Suppressor macrophage treated with lipopolysaccharide for 4 hours (primary cell): ENCODE measurements at regions not wholly inside any gene's neighbourhood (a gene's known extent, or its start where the extent isn't known, plus 50 kb on each side); places are given as distances from the start of the nearest gene placed in this dataset.
A peak's percentile ranks its signal among the peaks of the same experiment; 100 is the strongest.
"Not testable (repeated sequence)": the region's sequence is repeated elsewhere in the genome, so short reads cannot be mapped to it uniquely, and the experiment has no call there.

ENCODE experiments used
- DNase-seq: peaks from one replicate; pipeline ENCODE4 v3.0.0-alpha.2; 2020

- no peak for DNase-seq
These were observed 235.3 kb upstream of the ZFP64 start for GRCh38 chr20:52426856-52427255.

DNA sequence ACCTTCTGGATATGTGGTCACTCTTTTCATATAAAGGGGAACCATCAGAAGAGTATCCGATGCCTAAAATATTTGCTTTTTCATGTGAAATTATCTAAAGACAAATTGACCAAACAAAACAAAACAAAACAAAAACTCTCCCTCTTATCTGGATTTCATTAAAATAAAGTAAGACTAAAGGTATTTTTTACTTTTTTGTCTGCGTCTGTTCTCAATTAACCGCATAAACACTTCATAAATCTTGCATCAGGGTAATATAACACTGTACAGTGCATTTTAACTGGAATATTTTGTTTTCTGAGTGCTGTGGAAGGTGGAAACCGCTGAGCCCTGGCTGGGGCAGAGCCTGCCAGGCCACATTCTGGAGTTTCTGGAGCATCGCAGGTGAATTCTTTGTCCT is 234.1 kb upstream of the ZFP64 start:
- no peak for DNase-seq

DNA sequence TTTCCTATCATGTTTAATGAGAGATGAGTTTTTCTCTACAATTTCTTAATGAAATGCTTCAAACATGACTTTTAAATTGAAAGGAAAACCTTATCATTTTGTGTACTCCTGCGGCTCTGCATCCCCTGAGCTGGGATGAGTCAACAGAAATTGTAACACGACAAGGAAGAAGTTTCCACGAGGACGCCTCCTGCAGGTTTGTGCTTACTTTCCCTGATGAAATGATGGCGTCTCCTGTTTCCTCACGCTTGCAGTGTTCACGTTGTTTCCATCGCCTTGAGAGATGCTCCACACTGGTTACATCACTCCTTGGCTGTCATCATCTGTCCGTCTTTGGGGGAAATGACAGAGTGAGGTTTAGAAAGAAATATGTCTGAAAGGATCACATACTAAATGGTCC is 233.7 kb upstream of the ZFP64 start:
- no peak for DNase-seq

- DNase-seq = not testable (repeated sequence)
These were observed 232.9 kb upstream of the ZFP64 start for GRCh38 chr20:52424357-52424942.

DNA sequence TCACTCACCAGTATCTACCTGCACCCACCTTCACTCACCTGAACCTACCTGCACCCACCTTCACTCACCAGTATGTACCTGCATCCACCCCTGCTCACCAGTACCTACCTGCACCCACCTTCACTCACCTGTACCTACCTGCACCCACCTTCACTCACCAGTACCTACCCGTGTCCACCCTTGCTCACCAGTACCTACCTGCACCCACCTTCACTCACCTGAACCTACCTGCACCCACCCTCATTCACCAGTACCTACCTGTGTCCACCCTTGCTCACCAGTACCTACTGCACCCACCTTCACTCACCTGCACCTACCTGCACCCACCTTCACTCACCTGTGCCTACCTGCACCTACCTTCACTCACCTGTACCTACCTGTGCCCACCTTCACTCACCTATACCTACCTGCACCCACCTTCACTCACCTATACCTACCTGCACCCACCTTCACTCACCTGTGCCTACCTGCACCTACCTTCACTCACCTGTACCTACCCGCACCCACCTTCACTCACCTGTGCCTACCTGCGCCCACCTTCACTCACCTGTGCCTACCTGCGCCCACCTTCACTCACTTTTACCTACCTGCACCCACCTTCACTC is 232.1 kb upstream of the ZFP64 start:
- DNase-seq = not testable (repeated sequence)

DNA sequence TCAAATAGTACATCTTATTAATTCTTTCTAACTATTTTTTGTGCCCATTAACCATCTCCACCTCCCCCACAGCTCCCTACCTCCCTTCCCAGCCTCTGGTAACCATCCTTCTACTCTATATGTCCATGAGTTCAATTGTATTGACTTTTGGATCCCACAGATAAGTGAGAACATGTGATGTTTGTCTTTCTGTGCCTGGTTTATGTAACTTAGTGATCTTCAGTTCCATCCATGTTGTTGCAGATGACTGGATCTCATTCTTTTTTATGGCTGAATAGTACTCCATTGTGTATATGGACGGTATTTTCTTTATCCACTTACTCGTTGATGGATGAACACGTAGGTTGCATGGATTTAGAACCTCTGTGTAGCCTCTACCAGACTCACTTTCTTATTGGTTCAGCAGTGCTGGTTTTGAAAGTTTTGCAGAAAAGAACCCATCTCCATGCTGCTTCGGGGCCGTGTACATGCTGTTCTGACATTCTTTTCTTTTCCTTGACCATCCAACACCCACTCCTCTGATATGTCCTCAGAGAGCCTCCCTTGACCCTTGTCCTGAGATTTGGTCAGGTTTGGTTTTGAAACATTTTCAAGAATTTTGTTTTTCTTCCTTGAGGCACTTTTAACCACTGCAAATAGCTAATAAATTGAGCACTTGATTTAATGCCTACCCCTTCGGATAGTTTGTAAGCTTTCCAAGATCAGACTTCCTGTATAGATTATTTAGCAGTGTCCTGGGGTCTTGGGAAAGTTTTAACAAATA is 231.2 kb upstream of the ZFP64 start:
- DNase-seq = no peak

- no peak for DNase-seq
These were observed 229.2 kb upstream of the ZFP64 start for GRCh38 chr20:52420805-52421204.

- no peak for DNase-seq
These were observed 227.6 kb upstream of the ZFP64 start for GRCh38 chr20:52419205-52419604.

DNA sequence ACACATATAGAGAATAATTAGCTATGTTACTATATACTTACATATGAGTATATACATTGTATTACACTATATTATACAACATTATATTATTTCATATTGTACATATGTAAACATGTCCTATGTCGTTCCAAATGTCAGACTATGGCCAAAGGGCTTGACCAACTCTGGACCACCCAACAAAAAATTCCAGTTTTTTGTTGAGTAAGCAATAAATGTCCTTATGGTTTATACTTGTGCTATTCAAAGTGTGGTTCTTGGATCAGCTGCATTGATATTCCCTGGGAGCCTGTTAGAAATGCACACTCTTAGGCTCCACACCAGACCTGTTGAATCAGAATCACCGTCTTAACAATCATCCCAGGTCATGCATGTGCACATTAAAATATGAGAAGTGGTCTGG is 225.4 kb upstream of the ZFP64 start:
- DNase-seq = no peak

- no peak for DNase-seq
These were observed 220.0 kb upstream of the ZFP64 start for GRCh38 chr20:52411611-52412010.

DNA sequence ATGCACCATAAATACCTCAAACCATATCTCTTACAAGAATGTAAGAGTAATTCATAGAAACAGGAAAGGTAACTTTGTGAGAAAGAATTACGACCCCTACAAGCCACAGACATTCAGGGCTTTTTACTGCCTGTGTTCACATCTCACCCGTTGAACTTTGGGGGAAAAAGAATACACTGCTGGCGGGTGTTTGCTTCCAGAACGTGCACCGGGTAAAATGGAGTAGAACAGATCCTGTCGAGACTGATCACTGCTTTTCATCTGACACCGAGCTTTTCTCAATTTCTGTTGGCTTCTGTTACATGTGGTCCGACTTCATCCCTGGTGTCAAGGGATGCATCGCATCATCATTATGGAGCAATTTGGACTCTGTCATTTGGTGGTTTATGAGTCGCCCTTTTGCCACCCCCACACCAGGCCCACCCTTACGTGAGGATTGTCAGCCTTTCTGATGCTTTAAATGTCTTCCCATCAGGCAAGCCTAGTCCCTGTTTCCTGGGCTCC is 219.2 kb upstream of the ZFP64 start:
- peak; percentile 28 for DNase-seq

DNA sequence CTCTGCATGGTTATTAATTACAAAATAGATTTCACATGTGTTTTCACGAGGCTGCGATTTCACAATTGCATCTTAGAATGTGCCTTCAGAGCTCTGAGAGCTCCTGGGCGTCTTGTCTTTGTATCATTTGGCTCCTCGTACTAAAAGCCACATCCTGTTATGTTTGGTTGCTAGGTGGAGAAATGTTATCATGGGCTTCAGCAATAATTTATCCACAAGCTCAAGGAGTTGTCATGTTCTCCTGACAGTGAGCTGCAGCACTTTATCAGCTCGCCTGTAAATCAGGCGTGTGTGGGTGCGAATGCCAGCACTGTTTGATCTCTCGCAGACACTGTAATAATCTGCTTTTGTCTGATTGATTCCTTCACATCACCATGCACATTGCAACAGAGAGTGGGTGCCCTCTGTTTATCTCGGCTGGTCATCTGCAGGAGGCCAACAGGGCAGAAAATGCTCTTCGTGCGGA is 218.6 kb upstream of the ZFP64 start:
- peak; percentile 33 for DNase-seq

DNA sequence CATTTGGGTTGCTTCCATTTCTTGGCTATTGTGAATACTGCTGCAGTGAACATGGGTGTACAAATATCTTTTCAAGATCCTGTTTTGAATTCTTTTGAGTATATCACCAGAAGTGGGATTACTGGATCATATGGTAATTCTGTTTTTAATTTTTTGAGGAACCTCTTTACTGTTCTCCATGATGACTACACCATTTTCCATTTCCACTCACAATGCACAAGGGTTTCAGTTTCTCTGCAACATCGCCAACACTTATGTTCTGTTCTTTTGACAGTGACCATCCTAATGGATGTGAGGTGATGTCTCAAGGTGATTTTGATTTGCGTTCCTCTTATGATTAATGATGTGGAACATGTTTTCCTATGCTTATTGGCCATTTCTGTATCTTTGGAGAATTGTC is 214.4 kb upstream of the ZFP64 start:
- peak; percentile 66 for DNase-seq

DNA sequence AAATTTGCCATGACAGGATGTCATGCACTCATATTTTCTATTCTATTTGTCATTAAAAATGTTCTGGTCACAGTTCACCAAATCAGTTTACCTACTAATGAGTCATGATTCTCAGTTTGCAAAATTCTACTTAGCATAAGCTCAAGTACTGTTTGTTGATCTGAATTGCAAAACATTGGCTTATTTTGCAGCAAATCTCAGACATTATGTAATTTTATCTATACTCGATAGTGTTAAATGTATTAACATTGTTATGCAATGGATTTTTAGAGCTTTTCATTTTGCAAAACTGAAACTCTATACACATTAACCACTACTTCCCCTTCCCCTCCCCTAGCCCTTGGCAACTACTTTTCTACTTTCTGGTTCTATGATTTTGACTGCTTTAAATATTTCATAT is 213.8 kb upstream of the ZFP64 start:
- DNase-seq = peak; percentile 65

- DNase-seq = no peak
These were observed 213.1 kb upstream of the ZFP64 start for GRCh38 chr20:52404671-52405070.

GRCh38 chr20:52402950-52403349 is 211.4 kb upstream of the ZFP64 start:
- no peak for DNase-seq

DNA sequence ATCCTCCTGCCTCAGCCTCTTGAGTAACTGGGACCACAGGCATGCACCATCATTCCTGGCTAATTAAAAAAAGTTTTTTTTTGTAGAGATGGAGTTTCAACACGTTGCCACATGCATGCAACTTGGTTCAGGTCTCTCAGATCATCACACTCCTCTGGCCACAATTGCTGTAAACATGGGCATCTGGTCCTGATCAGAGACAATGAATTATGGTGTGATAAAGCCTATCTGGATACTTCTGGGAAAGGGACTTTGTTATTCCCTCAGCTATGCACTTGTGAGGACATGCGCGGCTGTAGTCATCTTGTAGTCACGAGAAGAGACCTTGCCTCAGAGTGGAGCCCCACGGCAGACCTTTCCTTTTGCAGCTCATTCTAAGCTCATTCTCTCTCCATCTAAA is 210.9 kb upstream of the ZFP64 start:
- no peak for DNase-seq

GRCh38 chr20:52401431-52401830 is 209.9 kb upstream of the ZFP64 start:
- DNase-seq = no peak

DNA sequence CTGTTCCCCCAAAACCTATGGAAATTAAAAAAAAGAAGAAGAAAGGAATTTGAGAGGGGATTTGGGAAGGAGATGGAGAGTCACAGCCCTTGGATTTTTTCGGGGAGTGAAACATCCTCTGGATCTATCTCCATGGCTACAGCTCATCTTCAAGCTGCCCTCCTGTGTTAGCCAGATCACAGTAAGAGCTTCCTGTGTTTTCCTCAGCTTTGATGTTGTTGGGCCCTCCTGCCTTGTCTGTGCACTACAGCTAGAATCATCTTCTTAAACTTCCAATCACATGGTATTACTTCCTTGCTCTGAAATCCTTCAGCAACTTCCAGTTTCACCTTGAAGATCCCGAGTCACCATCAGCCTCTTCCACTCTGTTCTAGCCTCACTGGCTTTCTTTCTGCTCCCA is 207.8 kb upstream of the ZFP64 start:
- DNase-seq = no peak

DNA sequence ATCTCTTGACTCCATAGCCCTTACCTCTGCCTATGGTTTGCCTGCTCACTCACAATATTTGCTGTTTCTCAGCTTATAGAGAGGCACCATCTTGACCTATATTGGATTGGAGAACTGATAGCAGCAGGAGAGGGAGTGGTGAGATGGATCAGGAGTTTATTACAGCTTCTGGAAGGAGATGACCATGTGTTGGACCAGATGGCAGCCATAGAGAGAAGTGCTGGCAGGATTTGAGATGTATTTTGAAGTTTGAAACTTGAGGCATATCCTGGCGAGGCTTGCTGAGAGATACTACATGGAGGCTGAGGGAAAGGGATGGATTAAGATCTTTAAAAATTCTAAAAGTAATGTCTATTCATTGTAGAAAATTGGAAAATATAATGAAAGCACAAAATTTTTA is 198.0 kb upstream of the ZFP64 start:
- no peak for DNase-seq

GRCh38 chr20:52383995-52384621 is 192.5 kb upstream of the ZFP64 start:
- no peak for DNase-seq

GRCh38 chr20:52382933-52383332 is 191.4 kb upstream of the ZFP64 start:
- no peak for DNase-seq

DNA sequence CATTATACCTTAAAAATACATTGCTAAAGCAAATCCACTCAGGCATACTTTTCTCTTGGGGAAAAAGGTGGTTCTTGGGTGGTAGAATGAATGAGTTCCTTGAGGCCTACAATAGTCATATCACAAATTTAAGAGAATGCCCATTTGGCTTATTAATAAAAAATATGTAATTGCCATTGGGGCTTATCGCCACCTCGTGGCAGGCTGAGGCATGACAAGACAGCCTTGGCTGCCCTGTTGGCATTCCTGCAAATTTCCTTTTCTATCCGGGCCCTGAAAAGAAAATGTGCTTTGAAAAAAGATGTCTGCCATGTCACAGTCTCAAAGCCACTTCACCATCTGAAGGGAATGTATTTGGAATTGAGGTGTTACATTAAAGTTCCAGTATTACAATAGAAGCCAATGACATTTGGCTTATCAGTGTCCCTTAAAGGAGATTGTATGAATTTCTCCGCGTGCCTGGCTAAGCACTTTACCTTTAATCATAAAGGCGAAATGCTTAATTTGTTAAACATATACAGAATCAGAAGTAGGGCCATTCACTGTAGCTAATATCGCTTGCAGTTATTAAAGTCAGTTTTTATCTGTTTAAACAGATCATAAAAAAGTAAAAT is 188.3 kb upstream of the ZFP64 start:
- peak; percentile 41 for DNase-seq
